NCI-H1694 treated with DMSO at 0.1 percent for 48 hours (cell line): ENCODE measurements at regions not wholly inside any gene's neighbourhood (a gene's known extent, or its start where the extent isn't known, plus 50 kb on each side); places are given as distances from the start of the nearest gene placed in this dataset.

Experiments
- DNase-seq: peaks from one replicate; lab custom pipeline; 2025; lab: John Stamatoyannopoulos, UW

- no peak for DNase-seq
Measured at GRCh38 chr18:22467760-22468553, 50.2 kb upstream of the CTAGE1 start.

DNA sequence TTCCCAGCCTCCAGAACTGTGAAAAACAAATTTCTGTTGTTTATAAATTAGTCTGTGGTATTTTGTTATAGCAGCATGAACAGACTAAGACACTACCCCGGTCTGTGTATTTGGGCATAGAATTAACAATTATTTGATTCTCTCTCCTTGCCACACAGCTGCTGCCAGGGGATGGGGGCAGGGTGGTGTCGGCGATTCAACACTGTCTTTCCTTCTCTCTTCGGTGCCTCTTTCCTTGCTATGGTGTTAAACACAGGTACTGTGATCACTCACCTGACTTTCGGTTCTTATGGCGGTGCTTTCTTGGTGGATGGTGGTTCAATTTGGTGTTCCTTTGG lies 50.8 kb upstream of the CTAGE1 start:
- DNase-seq = no peak

DNA sequence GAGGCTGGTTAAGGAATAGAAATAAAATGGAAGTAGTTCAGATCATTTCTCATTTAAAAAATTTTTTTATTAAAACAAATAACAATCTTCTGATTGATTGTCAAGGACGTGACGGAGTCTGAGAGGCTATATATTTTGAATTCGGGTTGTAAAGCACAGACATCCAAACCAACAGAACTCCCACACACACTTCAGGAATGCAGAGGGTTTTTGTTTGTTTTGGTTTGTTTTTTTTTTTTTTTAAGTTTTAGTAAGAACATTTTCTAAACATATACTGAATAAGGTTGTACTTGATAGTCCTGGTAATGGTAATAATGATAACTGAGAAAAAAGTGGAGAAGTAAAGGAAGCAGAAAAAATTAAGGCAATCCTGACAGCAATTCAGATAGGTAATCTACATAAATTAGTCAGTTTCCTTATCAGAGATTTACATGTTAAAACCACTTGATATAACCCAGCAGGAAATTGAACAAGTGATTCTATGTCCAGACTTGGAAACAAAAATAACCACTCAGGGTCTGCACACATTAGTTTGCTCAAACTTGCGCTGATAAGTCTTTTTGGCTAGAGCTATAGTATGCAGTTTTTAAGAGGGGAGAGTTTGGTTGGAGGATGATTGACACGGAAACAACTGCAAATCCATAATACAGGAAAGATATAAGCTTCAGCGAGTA lies 51.5 kb upstream of the CTAGE1 start:
- DNase-seq = no peak

- no peak for DNase-seq
Measured at GRCh38 chr18:22469926-22470247, 52.2 kb upstream of the CTAGE1 start.

GRCh38 chr18:22470248-22471235 lies 52.8 kb upstream of the CTAGE1 start:
- DNase-seq = no peak

GRCh38 chr18:22471546-22472131 lies 53.9 kb upstream of the CTAGE1 start:
- DNase-seq = no peak

DNA sequence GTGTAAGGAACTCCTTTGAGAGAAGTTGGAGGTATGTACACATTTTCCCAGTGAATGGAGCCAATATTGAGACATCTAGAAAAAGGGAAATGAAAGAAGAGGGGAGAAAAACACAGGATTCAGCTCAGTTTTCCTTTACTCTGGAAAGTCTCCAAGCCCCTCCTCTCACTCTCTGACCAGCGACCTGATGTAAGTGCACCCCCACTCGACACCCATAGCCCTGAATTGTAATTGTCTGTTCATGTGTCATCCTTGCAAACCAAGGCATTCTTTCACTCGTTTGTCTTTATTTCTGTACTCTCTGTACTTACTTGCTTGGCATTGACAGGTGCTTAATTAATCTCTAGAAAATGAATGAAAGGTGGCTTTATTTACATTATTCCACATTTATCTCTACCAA lies 55.7 kb upstream of the CTAGE1 start:
- DNase-seq = no peak

- DNase-seq = no peak
Measured at GRCh38 chr18:22475426-22476100, 57.8 kb upstream of the CTAGE1 start.

DNA sequence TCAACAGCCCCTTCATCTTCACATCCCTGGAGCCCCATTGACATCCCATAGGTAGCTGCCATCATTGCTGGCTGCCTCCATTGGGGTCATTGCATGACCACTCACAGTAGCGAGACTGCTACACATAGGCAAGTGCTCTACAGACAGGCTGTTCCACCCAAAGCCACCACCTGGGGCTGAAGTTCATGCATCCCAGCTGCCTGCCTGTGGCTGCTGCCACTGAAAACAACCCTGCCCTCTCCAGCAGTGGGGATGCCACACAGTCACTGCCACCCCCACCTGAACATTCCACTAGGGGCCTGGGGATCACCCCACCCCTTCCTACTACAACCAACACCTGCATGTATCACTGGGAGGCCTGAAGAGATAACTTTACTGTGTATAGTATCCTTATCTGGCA lies 59.5 kb upstream of the CTAGE1 start:
- DNase-seq = no peak

DNA sequence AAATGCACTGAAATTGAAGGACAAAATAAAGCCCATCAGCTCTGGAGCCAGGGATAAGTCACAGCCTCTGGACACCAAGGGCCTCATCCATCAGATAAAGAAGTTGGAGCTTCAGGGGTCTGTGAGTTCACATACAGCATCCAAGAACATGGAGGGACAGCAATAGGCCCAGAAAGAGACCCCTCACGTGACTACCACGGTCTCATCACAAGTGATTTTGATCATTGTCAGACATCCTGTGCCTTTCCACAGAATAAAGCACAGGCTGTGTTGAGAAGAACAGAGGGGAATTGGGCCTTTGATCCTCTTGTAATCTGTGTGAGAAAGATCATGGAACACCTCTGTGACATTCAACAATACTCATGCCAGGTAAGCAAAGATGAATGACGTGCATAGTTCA lies 65.2 kb upstream of the CTAGE1 start:
- DNase-seq = no peak

- no peak for DNase-seq
Measured at GRCh38 chr18:22483407-22483806, 65.7 kb upstream of the CTAGE1 start.

GRCh38 chr18:22484471-22484870 lies 66.8 kb upstream of the CTAGE1 start:
- DNase-seq = no peak

- no peak for DNase-seq
Measured at GRCh38 chr18:22485808-22486244, 68.1 kb upstream of the CTAGE1 start.

- no peak for DNase-seq
Measured at GRCh38 chr18:22486667-22487066, 69.0 kb upstream of the CTAGE1 start.

- no peak for DNase-seq
Measured at GRCh38 chr18:22488554-22488953, 70.8 kb upstream of the CTAGE1 start.

GRCh38 chr18:22489704-22490103 lies 72.0 kb upstream of the CTAGE1 start:
- no peak for DNase-seq

- DNase-seq = no peak
Measured at GRCh38 chr18:22490429-22490846, 72.7 kb upstream of the CTAGE1 start.

DNA sequence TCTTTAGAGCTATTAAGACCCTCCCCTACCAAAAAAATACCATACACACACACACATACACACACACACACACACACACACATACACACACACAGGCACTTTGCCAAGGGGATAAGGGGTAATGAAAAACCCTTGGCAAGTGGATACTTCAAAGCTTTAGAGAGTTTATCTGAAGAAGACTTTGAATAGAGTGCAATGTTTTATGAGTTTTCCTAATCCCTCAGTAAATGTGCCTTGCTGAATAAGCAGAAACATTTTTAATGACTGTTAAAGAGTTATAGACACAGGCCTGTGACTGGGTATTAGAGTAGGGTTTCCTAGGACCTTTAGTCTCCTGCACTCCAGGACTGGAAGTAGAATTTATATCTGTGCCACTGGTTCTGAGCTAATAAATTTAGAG lies 75.5 kb upstream of the CTAGE1 start:
- DNase-seq = no peak

DNA sequence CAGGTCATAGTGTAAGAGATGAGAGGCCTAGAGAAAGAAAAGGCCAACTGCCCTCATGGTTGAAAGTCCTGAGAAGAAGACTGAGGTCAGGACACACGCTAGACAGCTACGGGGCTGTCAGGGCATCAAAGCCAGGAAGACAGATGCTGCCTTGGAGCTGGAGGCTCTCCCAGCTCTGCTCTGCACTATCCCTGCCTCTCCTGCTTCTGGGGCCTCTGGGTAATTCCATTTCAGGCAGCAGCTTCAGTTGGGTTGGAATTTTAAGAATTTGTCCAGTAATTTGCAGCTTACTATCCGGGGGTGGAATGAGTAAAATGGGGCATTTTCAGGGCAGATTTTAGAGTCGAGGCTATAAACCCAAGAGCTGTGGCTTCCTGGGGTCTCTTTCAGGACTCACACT lies 76.2 kb upstream of the CTAGE1 start:
- DNase-seq = no peak

DNA sequence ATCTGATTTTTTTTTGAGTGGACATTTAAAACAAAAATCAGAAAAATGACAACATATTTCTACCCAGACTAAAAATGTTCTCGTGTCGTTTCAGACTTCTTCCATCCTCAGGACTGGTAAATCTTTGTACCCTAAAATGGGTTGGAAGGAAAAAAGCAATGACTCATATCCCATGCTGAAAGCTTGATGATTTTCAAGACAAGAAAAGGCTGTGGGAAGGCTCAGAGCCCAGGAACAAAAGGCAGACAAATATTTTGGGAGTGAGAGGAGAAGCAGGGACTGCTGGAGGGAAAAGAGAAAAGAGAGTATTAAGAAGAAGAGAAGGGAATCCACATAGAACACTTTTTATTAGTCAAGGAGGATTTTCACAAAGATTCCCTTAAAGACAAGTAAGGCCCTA lies 77.1 kb upstream of the CTAGE1 start:
- no peak for DNase-seq

GRCh38 chr18:22499421-22499820 lies 81.7 kb upstream of the CTAGE1 start:
- no peak for DNase-seq

GRCh38 chr18:22503803-22504202 lies 86.1 kb upstream of the CTAGE1 start:
- DNase-seq = no peak
